ENCODE measurements at regions not wholly inside any gene's neighbourhood (a gene's known extent, or its start where the extent isn't known, plus 50 kb on each side); places are given as distances from the start of the nearest gene placed in this dataset.

GRCh38 chr1:217313096-217313495, 317.8 kb downstream of the GPATCH2 start:
- no peak for DNase-seq (ENCODE audit: low read depth in 2 of 2)

DNA sequence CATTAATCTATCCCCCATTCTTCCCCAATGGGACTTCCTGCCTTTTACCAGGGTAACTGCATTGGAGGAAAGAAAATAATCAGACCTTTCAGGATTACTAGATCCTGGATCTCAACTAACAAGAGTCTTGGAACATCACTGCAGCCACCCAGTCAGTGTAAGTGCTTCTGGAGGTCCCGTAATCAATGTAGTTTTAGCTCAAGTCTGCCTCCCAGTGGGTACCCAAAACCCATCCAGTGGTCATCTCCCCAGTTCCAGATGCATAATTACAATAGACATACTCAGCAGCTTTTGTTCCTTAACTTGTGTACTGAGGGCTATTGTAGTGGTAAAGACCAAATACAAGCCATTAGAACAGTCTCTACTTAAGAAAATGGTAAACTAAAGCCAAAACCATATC, 319.1 kb downstream of the GPATCH2 start:
- no peak for DNase-seq (ENCODE audit: low read depth in 2 of 2)

- DNase-seq (ENCODE audit: low read depth in 2 of 2), result no peak
Measured at GRCh38 chr1:217311269-217311668, 319.6 kb downstream of the GPATCH2 start.

DNA sequence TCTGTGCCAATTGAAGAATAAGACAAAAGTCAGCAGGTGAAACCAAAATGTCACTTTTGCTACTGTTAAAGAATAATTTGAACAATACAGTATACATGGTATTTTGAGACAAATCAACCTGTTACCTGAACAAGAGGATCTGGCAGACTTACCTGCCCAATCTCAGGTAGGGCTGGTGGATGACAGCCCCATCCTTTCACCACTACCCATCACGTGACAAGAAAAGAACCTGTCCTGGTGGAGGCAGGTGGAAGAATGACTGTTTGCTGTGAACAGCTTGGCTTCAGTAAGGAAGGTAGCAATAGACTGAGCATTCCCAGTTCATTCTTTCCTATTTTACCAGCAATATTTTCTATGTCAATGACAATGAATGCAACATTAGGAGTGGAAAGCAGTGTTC, 349.6 kb downstream of the GPATCH2 start:
- no peak for DNase-seq (ENCODE audit: low read depth in 2 of 2)

- no peak for DNase-seq (ENCODE audit: low read depth in 2 of 2)
Measured at GRCh38 chr1:217275655-217276398, 355.1 kb downstream of the GPATCH2 start.

- DNase-seq (ENCODE audit: low read depth in 2 of 2), result no peak
Measured at GRCh38 chr1:217274927-217275654, 355.8 kb downstream of the GPATCH2 start.

DNA sequence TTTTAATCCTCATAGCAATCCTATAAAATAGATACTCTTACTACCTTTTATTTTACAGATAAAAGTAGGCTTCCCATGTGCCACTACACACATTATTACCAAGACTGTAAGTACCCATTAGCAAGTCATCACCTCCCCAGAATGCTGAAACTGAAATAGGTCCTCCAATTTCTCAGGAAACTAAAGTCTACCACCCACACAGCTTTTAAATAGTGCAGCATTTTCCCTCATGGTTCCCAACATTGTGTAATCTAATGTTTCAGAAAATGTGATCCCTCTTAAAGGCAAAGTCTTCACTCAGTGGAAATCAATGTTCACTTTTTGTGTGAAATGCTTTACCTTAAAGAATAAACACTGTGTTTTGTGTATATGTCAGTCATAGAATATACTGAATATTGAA, 356.5 kb downstream of the GPATCH2 start:
- DNase-seq (ENCODE audit: low read depth in 2 of 2), result no peak

GRCh38 chr1:217273866-217274265, 357.0 kb downstream of the GPATCH2 start:
- no peak for DNase-seq (ENCODE audit: low read depth in 2 of 2)

GRCh38 chr1:217272385-217272784, 358.5 kb downstream of the GPATCH2 start:
- no peak for DNase-seq (ENCODE audit: low read depth in 2 of 2)

GRCh38 chr1:217270101-217270500, 360.8 kb downstream of the GPATCH2 start:
- no peak for DNase-seq (ENCODE audit: low read depth in 2 of 2)

DNA sequence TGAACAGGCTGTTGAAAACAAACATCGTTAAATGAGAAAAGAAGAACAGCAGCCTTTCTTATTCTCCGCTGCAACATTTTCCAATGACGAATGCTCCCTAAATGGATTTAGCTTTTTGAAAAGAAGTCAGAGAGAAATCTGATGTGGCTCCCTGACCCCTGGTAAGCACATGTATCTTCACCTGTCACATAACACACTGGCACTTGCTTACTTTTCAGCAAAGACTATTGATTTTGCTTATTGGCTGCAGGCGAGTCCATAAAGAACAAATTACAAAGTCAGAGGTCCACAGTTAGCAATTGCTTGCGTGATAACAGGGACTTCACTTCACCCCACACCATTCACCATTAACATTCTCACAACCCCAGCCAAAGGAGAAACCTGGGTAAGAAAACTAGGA, 362.8 kb downstream of the GPATCH2 start:
- DNase-seq (ENCODE audit: low read depth in 2 of 2), result no peak

DNA sequence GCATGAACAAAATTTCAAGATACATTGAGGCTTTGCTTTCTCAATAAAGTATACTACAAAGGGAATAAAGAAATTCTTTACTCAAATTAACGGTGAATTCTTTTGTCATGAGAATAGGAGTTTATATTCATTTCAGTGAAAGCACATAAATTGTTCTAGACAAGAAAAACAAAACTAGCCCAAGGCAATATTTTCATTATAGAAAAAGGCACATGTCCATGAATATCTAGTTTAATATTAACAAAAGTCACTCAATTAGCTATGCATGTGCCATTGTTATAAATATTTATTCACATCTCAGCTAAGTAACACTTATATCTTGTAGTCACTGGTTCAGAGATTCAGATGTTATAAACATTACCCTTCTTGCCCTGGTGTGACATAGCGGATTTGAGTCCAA, 369.3 kb downstream of the GPATCH2 start:
- no peak for DNase-seq (ENCODE audit: low read depth in 2 of 2)

DNA sequence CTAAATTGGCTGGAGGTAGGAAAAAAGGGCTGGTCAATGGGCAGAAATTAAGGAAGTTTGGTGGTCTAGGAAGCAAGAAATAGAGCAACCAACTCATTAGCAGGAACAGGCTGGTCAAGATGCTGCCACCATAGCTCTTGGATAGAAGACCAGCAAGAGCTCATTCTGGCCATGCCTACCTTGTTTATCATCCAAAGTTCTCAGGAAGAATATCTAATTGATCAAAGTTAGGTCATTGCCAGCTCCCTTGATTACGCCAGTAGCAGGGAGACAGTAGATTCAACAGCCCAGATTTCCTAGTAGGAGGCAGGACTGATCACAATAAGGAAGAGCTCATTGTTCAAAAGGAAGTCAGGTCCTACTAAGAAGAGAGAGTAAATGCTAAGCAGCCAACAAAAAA, 370.2 kb downstream of the GPATCH2 start:
- no peak for DNase-seq (ENCODE audit: low read depth in 2 of 2)

- no peak for DNase-seq (ENCODE audit: low read depth in 2 of 2)
Measured at GRCh38 chr1:217253985-217254384, 376.9 kb downstream of the GPATCH2 start.

- DNase-seq (ENCODE audit: low read depth in 2 of 2), result no peak
Measured at GRCh38 chr1:217253351-217253750, 377.5 kb downstream of the GPATCH2 start.

GRCh38 chr1:217251121-217251520, 379.8 kb downstream of the GPATCH2 start:
- DNase-seq (ENCODE audit: low read depth in 2 of 2), result no peak

GRCh38 chr1:217249857-217250256, 381.0 kb downstream of the GPATCH2 start:
- no peak for DNase-seq (ENCODE audit: low read depth in 2 of 2)

DNA sequence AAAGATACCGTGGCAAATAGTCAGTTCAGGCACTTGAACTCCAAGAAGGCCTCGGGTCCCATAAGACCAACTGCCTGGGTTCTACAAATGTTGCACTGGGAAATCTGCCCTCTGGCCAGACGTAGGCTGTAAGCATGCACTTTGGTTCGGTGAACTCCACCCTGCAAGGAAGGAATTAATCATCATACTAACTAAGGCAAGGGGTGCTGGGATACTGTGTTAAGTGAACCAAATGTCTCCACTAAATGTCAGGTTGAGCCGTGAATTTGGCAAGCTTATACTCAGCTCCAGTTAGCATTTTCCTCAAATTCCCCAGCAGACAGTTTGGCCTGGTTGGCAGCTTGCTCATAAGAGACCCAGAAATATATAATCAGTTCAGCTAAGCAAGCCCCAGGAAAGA, 385.9 kb downstream of the GPATCH2 start:
- DNase-seq (ENCODE audit: low read depth in 2 of 2), result no peak

GRCh38 chr1:217240656-217241055, 390.2 kb downstream of the GPATCH2 start:
- DNase-seq (ENCODE audit: low read depth in 2 of 2), result no peak

- no peak for DNase-seq (ENCODE audit: low read depth in 2 of 2)
Measured at GRCh38 chr1:217238945-217239344, 391.9 kb downstream of the GPATCH2 start.

GRCh38 chr1:217230412-217230811, 400.5 kb downstream of the GPATCH2 start:
- no peak for DNase-seq (ENCODE audit: low read depth in 2 of 2)

GRCh38 chr1:217228689-217229088, 402.2 kb downstream of the GPATCH2 start:
- DNase-seq (ENCODE audit: low read depth in 2 of 2), result no peak

GRCh38 chr1:217224201-217224600, 406.7 kb downstream of the GPATCH2 start:
- DNase-seq (ENCODE audit: low read depth in 2 of 2), result no peak

All from stimulated activated CD8-positive, alpha-beta memory T cell treated with anti-CD3 and anti-CD28 coated beads, Interleukin-2, amount 100 ng/mL, for 48 hours (primary cell).